ENCODE measurements at regions not wholly inside any gene's neighbourhood (a gene's known extent, or its start where the extent isn't known, plus 50 kb on each side); places are given as distances from the start of the nearest gene placed in this dataset.

DNA sequence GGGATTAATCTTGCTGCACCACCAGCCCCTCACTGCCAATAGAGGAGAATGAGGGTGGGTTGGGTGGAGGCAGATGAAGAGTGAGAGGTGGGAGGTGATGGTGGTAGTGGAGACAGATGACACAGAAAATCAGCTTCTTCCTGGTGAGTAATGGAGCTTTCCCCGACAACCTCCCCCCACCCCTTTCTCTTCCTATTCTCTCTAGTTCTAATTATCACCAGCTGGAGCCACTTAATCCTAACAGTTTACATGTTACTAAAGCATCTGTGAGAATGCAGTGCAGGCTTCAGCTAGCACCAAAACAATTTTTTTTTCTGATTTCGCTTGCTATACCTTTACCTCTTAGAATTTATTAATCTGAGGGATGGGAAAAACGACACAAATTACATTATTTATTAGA is 116.1 kb upstream of the DNAJC19 start:
- TF ChIP-seq CTCF (IDR thresholded peaks at IDR 0.05; ENCODE audit: low read depth, low read length) (no peak), EZH2phosphoT487 (IDR thresholded peaks at IDR 0.05; ENCODE audit: low read depth) (no peak)

Measured in OCI-LY3 (cell line).